Mucosa of descending colon (tissue), 3 donors: ENCODE measurements at regions not wholly inside any gene's neighbourhood (a gene's known extent, or its start where the extent isn't known, plus 50 kb on each side); places are given as distances from the start of the nearest gene placed in this dataset.

Source experiments
- ATAC-seq: fragments of 200-7000 bp; cut with Tn5 transposase; one replicate; pipeline ENCODE4 v1.9.1; 2020; ENCODE audit warnings: mild to moderate bottlenecking, moderate library complexity
- DNase-seq, 3 donors: peaks; one replicate each; pipeline ENCODE4 v3.0.0-alpha.2; 2020
- H3K36me3 ChIP-seq: fragments of 200-600 bp; one replicate; pipeline ENCODE4 v1.8.0; 2021; ENCODE audit warnings: low read depth, mild to moderate bottlenecking
- H3K4me1 ChIP-seq: fragments of 200-600 bp; one replicate; pipeline ENCODE4 v1.8.0; 2021; ENCODE audit warnings: low read depth, mild to moderate bottlenecking
- H3K4me3 ChIP-seq: fragments of 200-600 bp; one replicate; pipeline ENCODE4 v1.8.0; 2021; ENCODE audit warnings: mild to moderate bottlenecking
- H3K9me3 ChIP-seq: fragments of 200-600 bp; one replicate; pipeline ENCODE4 v1.8.0; 2021; ENCODE audit warnings: mild to moderate bottlenecking
- CTCF ChIP-seq: fragments of 200-600 bp; IDR thresholded peaks from one replicate; pipeline ENCODE4 v1.8.0; 2022; ENCODE audit warnings: antibody characterized with exemption, mild to moderate bottlenecking
- intact Hi-C, 2 donors: fragments of 100-400 bp; cut with DNase I in 1 of 2; cut with micrococcal nuclease in 1 of 2; formaldehyde crosslinking; loops; one replicate each; pipeline versions ENCODE4 v1.11.0 to v1.11.1; 2022; cut with DNase I, micrococcal nuclease
- donor health status: DM: no; HTN: no; CAD: no; lungs with moderate emphysema.
- donor health status: DM: no; HTN: no; CAD: no.
- donor health status: DM: no; HTN: yes; CAD: no.

- no peak for TF ChIP-seq CTCF
- Histone ChIP-seq H3K36me3 (no peaks in the 10 kb centered on the region), H3K4me3 (no peak overlapping the region), H3K9me3 (no peaks in the 10 kb centered on the region), H3K4me1 (no peaks in the 10 kb centered on the region)
- intact Hi-C loops: no loop called here
- ATAC-seq (no peak), DNase-seq (no peak)
Measured at GRCh38 chr14:56702515-56702914, 107.8 kb downstream of the OTX2 start.
